NOMO-1 treated with dmso at 0.1 percent for 144 hours (cell line): ENCODE measurements at regions not wholly inside any gene's neighbourhood (a gene's known extent, or its start where the extent isn't known, plus 50 kb on each side); places are given as distances from the start of the nearest gene placed in this dataset.

Experiments
- DNase-seq: peaks from one replicate; lab custom pipeline; 2025; ENCODE audit not compliant: unreplicated experiment; lab: John Stamatoyannopoulos, UW

DNA sequence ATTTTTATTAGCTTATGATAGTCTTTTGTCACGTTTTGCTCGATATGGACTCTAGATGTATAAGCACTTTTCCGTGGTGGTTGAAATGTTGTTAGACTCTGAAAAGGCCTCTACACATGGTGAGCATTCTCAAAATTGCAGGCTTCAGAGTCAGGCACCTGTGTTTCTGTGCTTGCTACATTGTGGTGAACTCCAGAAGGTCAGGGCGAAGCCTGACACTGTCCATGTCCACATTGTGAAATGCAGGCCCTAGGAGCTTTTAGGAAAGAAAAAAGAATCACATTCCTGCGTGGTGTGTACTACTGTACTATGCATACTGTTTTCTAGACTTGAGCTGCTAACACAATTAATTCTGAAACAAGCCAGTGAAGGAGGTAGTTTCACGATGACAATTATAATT, 86.3 kb downstream of the HS3ST1 start:
- no peak for DNase-seq

DNA sequence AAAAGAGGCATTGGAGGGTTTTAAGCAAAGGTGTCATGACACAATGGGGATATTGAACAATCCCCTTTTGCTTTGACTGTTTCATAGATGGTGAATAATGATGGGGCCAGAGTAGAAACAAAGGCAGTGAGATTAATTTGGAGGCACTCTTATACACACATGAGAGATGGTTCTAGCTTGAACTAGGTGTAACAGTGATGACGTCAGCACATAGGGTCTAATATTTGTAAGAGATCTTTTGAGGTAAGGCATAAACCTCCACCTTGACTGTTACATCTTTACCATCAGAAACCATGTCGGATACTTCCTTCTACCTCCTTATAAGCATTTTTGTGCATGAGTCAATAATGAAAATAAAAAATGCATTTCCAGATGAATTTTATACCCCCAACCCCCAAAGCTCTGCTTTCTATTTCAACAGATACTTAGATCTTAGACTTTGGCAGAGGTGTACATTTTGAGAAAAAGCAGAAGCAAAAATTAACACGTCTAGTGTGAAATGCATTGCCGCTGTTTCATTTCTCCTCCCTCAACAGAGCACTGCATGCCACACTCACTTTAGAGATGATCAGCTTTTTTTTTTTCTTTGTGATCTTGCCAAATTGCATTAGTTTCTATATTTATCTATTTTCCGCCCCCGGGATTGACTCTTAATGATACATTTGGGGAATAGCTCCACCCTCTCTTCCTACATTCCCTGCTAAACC, 87.2 kb downstream of the HS3ST1 start:
- no peak for DNase-seq

DNA sequence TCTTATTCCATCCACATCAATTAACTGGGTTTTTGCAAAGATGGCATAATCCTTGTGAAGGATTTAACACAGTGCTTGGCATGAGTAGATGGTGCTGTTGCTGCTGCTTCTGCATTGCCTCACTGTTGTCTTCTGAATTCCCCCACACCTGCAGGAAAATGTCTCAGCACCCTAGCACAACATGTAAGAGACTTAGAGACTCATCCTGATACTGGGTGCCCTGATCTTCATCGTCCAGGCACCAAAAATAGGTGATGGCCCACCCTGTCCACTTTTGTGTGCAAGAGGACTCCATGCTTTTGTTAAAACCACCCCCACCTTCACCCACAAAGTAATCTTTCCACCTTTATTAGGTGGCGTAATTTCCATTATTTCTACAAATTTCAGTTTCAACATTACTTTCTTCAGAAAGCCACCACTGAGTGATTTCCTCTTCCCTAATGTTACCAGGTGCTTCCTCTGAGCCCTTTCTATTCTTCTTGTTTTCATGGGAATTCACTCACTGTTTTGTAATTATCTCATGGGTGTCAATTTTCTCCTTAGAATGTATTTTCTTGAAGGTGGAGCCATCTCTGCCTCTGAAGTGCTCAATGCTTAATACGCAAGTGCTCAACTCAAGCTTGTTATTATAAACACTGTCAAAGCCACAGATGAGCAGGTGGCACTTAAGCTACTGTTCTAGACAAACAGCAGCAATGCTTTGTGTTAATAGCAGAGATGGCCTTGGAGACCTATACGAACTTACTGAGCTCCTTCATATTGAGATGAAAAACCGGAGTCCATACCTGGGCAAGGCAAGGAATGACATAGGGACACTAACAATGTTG, 89.5 kb downstream of the HS3ST1 start:
- DNase-seq = no peak

DNA sequence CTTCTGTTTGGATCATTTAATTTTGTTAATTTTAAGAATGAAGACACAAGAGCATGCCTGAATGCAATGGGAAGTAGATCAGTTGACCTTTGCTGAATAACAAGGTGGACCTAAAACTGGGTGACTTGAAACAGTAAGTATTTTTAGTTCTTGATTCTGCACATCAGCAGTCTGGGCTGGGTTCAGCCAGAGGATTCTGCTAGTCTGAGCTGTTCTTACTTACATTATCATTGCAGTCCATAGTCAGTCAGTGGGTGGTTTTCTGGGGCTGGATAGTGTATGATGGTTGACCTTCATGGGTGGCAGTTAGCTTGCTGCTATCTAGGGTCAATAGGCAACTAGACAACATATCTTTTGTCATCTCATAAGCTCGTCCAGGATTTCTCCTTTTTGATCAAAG, 91.4 kb downstream of the HS3ST1 start:
- no peak for DNase-seq

DNA sequence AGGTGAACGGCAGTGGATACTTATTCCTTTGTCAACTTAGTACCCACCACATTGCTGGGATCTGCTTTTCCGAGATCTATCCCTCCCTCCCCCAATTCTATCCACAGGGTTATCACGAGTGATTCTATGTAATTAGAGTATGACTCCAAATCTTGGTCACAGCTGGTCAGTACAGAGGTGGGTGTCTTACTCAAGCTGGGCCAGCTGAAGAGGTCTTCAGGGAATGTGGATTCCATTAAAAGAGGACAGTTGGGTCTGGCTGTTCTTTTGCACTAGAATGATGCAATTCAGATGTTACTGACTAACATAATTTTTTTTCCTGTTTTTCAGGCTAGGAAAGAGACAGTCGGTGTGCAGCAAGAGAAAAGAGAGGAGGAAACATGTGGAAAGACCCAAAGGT, 92.3 kb downstream of the HS3ST1 start:
- DNase-seq = no peak

DNA sequence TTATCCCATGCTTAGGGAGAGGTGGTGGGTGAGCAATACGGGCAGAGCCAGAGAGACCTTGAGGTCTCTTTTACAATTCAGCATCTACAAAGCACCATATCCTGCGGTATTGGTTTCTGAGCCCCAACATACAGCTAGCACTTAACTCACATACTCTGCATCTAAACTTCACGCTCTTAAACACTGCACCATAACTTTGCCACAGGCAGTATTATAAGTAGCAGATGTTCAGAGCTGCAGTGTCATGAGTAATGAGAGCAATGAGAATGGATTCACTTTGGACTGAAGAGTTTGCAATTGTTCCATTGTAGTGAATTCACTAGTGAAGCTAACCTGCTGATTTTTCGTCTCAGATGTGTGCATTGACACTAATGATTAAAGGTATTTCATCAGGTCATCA, 93.8 kb downstream of the HS3ST1 start:
- DNase-seq = no peak

DNA sequence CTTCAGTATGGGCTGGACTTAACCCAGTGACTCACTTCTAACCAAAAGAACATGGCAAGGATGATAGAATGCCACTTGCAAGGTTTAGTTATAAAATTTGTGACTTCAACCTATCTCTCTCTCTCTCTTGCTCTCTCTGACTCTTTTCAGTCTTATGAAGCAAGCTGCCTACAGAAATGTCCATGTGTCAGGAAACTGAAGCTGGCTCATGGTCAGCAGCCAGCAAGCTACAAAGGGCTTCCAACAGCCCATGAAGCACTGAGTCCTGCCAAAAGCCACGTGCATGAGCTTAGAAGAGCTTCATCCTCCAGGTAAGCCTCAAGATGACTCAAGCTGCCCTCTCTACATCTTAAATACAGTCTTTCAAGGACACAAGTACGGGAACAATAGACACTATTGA, 100.3 kb downstream of the HS3ST1 start:
- DNase-seq = no peak

DNA sequence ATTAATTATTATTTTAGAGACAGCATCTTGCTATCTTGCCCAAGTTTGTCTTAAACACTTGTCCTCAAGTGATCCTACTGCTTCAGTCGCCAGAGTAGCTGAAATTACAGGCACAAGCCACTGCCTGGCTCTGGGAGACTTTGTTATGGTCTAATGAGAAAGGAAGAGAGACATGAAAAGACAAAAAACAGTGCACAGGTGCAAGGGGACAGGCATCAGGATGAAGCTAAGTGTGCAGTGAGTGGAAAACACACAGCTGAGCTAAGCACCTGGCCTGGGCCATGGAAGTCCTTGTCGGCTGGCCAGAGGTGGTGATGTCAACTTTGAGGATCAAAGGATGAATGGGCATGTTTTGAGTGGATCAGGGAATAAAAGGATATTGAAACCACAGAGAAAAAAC, 102.7 kb downstream of the HS3ST1 start:
- DNase-seq = no peak

DNA sequence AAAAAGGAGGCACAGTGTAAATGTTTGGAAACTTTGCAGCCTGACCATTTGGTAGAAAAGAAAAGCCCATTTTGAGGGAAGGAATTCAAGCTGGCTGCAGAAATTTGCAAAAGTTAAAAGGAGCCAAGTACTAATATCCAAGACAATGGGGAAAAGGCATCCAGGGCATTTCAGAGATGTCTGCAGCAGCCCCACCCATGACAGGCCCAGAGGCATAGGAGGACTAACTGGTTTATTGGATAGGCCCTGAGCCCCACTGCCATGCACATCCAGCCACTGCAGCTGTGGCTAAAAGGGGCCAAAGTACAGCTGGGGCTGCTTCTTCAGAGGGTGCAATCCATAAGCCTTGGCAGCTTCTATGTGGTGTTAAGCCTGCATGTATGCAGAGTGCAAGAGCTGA, 104.9 kb downstream of the HS3ST1 start:
- DNase-seq = no peak

DNA sequence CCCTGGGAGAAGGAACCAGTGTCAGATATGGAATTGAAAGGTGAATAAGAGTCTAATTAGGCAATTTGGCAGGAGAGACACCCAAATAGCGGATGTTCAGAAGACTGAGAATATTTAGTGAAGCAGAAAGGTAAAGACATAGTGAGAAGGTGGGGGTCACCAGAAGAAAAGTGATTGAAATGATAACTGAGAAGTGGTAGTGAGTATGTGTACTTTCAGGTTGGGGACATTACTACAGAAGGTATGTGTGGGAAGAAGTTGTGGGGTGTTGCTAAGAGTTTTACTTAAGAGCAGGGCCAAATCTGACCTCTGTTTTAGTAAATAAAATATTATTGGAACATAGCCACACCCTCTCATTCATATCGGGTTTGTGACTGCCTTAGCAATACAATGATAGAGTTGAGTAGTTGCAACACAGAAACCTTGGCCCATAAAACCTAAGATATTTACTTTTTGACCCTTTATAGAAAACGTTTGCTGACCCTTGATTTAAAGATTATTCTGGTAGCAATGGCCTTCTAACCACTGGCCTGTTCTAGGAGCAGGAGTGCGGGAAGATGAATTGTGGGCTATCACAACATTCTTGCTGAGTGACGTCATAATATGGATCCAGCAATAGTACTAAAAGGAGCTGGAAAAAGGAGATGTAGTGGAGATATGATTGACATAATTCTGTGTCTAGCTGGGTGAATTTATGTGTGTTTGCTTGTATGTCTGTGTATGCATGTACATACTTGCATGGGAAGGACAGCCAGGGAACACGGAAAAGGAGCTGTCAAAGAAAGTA, 115.3 kb downstream of the HS3ST1 start:
- DNase-seq = no peak

DNA sequence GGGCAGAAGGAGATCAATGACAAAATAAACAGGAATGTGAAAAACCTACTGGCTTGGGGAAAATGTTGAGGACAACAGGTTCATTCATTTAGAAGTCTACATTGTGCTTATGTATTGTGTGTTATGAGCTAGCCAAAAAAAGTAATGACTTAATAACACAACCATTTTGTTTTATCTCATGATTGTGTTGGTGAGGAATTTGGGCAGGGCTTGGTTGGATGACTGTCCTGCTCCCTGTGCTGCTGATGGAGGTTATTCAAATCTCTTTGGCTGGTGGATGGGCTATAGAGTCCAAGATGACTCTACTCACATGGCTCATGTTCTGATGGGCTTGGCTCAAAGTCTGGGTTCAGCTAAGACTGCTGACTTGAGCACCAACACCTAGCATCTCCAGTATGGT, 116.3 kb downstream of the HS3ST1 start:
- no peak for DNase-seq

DNA sequence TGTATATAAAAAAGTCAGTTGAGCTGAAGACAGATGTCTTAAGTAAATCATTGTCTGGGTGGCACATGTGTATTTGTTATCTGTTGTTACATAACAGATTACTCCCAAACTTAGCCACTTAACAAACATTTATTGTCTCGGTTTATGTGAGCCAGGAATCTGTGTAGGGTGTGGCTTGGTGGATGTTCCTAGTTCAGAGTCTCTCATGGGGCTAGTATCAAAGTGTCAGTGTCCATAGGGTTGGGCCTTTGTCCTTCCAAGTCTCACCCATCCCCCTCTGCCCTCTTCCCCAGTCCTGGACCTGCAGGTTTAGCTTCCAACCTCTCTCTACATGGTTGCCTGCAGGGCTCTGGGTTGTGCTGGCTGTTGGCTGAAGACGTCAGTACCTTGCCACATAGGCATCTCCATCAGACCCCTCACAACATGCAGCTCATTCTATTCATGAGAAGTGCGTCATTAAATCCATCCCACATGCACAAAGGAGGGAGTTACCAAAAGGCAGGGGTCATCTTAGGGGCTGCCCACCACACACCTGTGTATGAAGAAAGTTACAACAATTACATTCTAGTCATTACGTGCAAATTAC, 127.5 kb downstream of the HS3ST1 start:
- DNase-seq = no peak

DNA sequence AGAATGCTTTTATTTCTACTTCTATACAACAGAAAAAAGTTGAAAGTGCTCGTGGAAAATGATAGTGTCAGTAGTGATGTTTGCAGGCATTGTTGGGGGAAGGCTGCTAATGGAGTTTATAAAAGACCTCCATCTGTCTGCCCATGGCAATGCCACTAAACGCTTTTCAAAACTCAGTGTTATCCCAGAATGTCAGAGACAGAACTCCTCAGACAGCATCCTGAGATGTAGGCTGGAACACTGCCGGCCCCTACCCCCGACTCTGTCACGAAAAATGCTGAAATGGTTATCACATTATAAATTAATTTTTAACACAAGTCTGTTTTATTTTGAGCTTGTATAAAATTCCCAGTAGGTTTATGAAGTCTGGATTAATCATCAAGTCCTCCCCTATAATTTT, 128.9 kb downstream of the HS3ST1 start:
- DNase-seq = no peak

DNA sequence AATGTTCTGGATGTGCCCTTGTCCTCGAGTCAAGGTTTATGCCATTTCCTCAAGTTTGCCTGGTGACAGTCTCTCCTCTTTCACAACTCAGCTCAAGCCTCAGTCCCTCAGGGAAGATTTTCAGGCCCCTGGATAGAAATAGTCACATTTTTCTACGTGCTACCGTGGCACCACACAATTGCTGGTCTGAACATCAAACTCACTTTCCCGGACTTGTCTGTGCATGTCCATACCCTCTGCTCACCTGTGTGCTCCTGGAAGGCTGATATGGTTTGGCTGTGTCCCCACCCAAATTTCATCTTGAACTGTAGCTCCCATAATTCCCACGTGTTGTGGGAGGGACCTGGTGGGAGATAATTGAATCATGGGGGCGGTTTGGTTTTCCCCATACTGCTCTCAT, 129.7 kb downstream of the HS3ST1 start:
- DNase-seq = no peak

DNA sequence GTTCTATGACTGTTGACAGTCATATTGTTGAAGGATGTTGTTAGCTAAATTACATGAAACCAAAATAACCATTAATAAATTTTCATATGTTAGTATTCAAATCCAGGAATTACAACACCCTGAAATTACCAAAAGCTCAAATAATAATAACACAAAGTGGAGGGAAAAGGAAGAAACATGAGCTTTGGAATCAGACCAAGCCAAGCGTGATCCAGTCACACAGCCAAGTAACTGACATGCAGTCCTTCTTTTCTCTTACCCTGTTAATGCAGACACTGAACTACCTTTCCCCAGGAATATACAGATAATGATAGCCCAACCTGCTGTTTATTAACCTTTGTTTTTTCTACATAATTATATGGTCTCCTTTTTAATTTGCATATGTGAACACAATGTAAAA, 130.2 kb downstream of the HS3ST1 start:
- DNase-seq = no peak

DNA sequence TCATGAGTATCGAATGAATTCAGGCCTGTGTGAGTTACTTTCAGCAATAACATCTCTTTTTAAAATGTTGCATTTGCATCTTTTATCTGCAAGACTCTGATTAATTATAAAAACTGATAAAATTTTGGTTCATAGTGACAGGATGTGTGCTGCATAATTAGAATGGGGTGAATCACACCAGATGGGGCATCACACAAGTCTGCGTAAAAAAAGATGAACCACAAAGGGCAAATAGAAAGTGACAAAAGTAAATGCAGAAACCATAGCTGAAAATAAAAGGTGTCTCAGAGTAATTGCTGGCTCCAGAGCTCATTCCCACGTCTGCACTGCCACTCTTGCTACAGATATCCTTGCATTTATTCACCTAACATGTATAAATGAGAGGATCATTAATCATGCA, 131.1 kb downstream of the HS3ST1 start:
- no peak for DNase-seq

DNA sequence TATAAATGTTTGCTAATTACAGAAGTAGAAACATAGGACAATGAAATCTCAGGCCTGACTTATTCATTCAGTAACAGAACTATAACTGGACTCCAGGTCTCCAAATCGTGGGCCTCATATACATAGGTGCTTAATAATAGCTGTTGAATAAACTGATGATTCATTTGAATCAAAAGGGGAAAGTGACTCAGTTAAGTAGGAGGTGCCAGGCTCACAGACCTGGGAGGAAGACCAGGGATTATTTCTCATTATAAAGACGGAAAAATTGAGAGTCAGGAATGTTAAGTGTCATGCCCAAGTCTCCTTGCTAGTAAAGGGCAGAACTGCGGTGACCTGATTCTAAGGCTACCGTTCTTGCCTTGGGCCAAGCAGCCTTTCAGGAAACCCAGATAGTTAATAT, 131.5 kb downstream of the HS3ST1 start:
- no peak for DNase-seq

DNA sequence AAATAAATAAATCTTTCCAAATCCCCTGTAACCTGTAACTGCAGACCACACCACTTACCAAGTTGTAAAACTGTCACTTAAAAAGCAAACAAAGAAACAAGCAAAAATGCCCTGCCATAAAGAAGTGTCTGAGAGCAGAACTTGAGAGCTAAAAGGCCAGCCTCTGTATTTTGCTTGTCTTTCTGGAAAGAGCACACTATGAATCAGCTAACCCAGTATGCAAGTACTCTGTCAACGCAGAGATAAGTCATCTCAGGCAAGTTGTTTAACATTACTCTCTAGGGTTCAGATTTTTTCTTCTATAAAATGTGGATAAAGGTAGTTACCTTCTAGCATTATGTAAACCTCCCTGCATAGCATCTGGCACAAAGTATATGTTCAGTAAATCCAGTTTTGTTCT, 134.8 kb downstream of the HS3ST1 start:
- DNase-seq = no peak

DNA sequence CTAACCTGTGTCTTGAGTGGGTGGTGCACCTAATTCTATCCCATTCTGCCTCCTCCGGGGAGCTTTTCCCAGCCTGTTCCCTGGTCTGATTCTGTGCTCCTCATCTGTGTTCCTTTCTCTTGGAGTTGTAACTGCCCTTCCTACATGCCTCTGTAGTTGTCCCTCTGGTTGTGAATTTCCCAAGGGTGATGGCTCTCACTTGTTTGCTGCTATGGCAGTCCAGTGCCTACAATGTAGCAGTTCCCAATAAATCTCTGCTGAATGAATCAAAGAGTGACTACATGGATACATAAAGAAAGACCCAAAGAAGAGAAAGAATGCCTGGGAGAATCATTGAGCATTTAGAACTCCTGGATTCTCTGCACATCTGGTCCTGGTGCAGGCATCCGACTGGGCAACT, 141.6 kb downstream of the HS3ST1 start:
- DNase-seq = no peak

DNA sequence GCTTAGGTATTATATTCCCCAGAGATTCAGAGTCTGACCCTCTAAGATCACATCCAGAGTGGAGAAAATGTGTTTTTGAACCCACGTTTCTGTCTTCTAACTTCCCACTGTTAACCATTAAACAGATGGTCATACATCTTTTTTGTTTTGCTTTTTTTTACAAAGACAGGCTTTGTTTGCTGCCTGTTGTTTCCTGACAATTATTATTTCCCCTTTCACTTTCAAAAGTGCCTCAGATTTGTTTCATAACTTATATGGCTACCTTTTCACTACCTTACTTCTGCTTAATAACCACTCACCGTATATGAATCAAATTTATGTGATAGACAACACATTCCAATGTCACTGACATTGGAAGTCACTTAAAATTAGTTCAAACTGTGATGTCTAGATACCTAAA, 142.2 kb downstream of the HS3ST1 start:
- DNase-seq = no peak

DNA sequence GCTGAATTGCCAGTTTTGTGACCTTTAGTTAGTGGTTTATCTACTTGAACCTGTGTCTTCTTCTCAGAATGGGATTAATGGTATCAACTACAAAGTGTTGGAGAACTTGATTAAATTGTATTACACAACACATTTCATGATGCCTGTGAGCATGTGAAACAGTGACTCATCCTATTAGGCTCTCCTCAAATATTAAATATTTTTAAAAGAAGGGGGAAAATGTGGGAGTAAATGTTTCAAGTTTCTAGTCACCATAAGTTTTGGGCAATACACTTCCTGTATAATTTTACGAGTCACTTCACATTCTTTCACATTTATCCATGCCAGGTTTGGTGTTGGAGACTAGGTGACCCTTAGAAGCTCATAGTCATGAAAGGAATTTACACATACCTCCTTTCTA, 147.0 kb downstream of the HS3ST1 start:
- no peak for DNase-seq

DNA sequence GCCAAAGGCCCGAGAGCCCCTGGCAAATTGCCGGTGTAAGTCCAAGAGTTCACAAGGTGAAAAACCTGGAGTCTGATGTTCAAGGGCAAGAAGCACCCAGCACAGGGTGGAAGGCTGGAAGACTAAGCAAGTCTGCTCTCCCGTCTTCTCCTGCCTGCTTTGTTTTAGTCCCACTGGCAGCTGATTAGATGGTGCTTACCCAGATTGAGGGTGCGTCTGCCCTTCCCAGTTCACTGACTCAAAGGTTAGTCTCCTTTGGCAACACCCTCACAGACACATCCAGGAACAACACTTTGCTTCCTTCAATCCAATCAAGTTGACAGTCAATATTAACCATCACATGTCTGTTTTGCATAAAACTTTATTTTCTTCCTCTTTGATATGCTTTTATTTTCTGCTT, 157.4 kb downstream of the HS3ST1 start:
- DNase-seq = no peak
